ENCODE measurements at regions not wholly inside any gene's neighbourhood (a gene's known extent, or its start where the extent isn't known, plus 50 kb on each side); places are given as distances from the start of the nearest gene placed in this dataset.
"Not testable (repeated sequence)": the region's sequence is repeated elsewhere in the genome, so short reads cannot be mapped to it uniquely, and the experiment has no call there.

GRCh38 chr9:108397286-108397685, 458.5 kb downstream of the ACTL7B start:
- no peak for TF ChIP-seq CTCF (conservative IDR thresholded peaks at IDR 0.05; ENCODE audit: low read depth, low read length)
- Histone ChIP-seq H3K36me3 (ENCODE audit: insufficient read depth) (no peaks in the 10 kb centered on the region), H3K79me2 (ENCODE audit: insufficient read depth, low read depth) (no peaks in the 10 kb centered on the region), H3K4me2 (no peak overlapping the region), H3K4me1 (ENCODE audit: low read depth, poor library complexity, severe bottlenecking) (no peaks in the 10 kb centered on the region), H3K27ac (no peak overlapping the region), H2AFZ (ENCODE audit: low read depth) (no peak overlapping the region), H3K27me3 (ENCODE audit: insufficient read depth, low read depth) (no peaks in the 10 kb centered on the region), H3K4me3 (IDR thresholded peaks at IDR 0.05; ENCODE audit: insufficient read depth, low read depth, low read length) (no peak overlapping the region), H4K20me1 (ENCODE audit: insufficient read depth) (no peaks in the 10 kb centered on the region), H3K9ac (no peak overlapping the region)

DNA sequence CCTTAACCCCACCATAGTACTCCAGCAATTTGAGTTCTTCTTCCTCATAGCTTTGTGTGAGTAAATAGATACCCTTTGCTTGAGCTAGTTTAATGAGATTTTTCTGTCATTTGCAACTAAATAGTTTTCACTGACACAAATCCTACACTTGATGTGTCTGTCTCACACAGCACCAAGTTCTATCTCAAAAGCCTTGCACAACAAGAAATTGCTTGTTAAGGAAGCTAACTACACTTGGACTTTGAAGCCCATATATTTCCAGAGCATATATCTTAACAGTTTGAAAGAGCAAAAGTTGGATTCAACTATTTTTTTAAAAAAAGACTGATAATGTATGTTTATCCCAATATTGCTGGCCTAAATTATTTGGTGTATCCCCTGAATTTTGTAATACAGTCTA, 459.2 kb downstream of the ACTL7B start:
- H3K79me2 ChIP-seq (ENCODE audit: insufficient read depth, low read depth), result no peaks in the 10 kb centered on the region
- H3K4me2 ChIP-seq, result no peak overlapping the region
- no peak overlapping the region for H3K27ac ChIP-seq
- TF ChIP-seq CTCF (conservative IDR thresholded peaks at IDR 0.05; ENCODE audit: low read depth, low read length), result no peak
- H3K9ac ChIP-seq, result no peak overlapping the region
- no peak overlapping the region for H3K4me3 ChIP-seq (IDR thresholded peaks at IDR 0.05; ENCODE audit: insufficient read depth, low read depth, low read length)
- H4K20me1 ChIP-seq (ENCODE audit: insufficient read depth), result no peaks in the 10 kb centered on the region
- H3K27me3 ChIP-seq (ENCODE audit: insufficient read depth, low read depth), result no peaks in the 10 kb centered on the region
- H2AFZ ChIP-seq (ENCODE audit: low read depth), result no peak overlapping the region
- H3K36me3 ChIP-seq (ENCODE audit: insufficient read depth), result no peaks in the 10 kb centered on the region
- H3K4me1 ChIP-seq (ENCODE audit: low read depth, poor library complexity, severe bottlenecking), result no peaks in the 10 kb centered on the region

DNA sequence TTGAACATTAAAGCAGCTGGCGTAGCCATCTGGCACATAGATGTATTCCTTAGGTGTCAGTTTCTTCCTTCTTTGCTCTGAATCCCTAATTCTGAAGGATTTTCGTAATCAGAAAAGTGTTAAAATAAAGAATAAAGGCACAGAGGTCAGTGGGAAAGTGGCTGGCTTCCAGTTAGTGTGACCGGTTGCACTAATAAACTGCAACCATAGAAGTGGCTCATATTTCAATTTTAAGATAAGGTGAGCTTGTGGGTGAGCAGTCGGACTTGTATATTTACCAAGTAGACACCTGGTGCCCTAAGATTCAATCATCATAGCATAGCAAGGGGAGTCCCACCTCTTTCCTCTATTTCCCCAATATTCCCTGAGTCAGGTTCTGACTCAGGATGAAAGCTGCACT, 459.6 kb downstream of the ACTL7B start:
- no peaks in the 10 kb centered on the region for H3K27me3 ChIP-seq (ENCODE audit: insufficient read depth, low read depth)
- H4K20me1 ChIP-seq (ENCODE audit: insufficient read depth), result no peaks in the 10 kb centered on the region
- H2AFZ ChIP-seq (ENCODE audit: low read depth), result no peak overlapping the region
- no peak for TF ChIP-seq CTCF (conservative IDR thresholded peaks at IDR 0.05; ENCODE audit: low read depth, low read length)
- no peaks in the 10 kb centered on the region for H3K4me1 ChIP-seq (ENCODE audit: low read depth, poor library complexity, severe bottlenecking)
- no peak overlapping the region for H3K4me2 ChIP-seq
- no peak overlapping the region for H3K9ac ChIP-seq
- no peaks in the 10 kb centered on the region for H3K79me2 ChIP-seq (ENCODE audit: insufficient read depth, low read depth)
- no peak overlapping the region for H3K27ac ChIP-seq
- H3K4me3 ChIP-seq (IDR thresholded peaks at IDR 0.05; ENCODE audit: insufficient read depth, low read depth, low read length), result no peak overlapping the region
- no peaks in the 10 kb centered on the region for H3K36me3 ChIP-seq (ENCODE audit: insufficient read depth)

GRCh38 chr9:108395421-108395820, 460.4 kb downstream of the ACTL7B start:
- H3K4me2 ChIP-seq, result no peak overlapping the region
- no peaks in the 10 kb centered on the region for H3K79me2 ChIP-seq (ENCODE audit: insufficient read depth, low read depth)
- H3K36me3 ChIP-seq (ENCODE audit: insufficient read depth), result no peaks in the 10 kb centered on the region
- H3K4me1 ChIP-seq (ENCODE audit: low read depth, poor library complexity, severe bottlenecking), result no peaks in the 10 kb centered on the region
- H3K27ac ChIP-seq, result no peak overlapping the region
- H3K27me3 ChIP-seq (ENCODE audit: insufficient read depth, low read depth), result no peaks in the 10 kb centered on the region
- no peaks in the 10 kb centered on the region for H4K20me1 ChIP-seq (ENCODE audit: insufficient read depth)
- H3K9ac ChIP-seq, result no peak overlapping the region
- no peak overlapping the region for H3K4me3 ChIP-seq (IDR thresholded peaks at IDR 0.05; ENCODE audit: insufficient read depth, low read depth, low read length)
- no peak for TF ChIP-seq CTCF (conservative IDR thresholded peaks at IDR 0.05; ENCODE audit: low read depth, low read length)
- no peak overlapping the region for H2AFZ ChIP-seq (ENCODE audit: low read depth)

GRCh38 chr9:108394726-108395125, 461.1 kb downstream of the ACTL7B start:
- Histone ChIP-seq H3K4me1 (ENCODE audit: low read depth, poor library complexity, severe bottlenecking) (no peaks in the 10 kb centered on the region), H3K4me3 (IDR thresholded peaks at IDR 0.05; ENCODE audit: insufficient read depth, low read depth, low read length) (no peak overlapping the region), H3K79me2 (ENCODE audit: insufficient read depth, low read depth) (no peaks in the 10 kb centered on the region), H3K9ac (no peak overlapping the region), H3K36me3 (ENCODE audit: insufficient read depth) (no peaks in the 10 kb centered on the region), H4K20me1 (ENCODE audit: insufficient read depth) (no peaks in the 10 kb centered on the region), H3K4me2 (no peak overlapping the region), H3K27me3 (ENCODE audit: insufficient read depth, low read depth) (no peaks in the 10 kb centered on the region), H3K27ac (no peak overlapping the region), H2AFZ (ENCODE audit: low read depth) (no peak overlapping the region)
- no peak for TF ChIP-seq CTCF (conservative IDR thresholded peaks at IDR 0.05; ENCODE audit: low read depth, low read length)

DNA sequence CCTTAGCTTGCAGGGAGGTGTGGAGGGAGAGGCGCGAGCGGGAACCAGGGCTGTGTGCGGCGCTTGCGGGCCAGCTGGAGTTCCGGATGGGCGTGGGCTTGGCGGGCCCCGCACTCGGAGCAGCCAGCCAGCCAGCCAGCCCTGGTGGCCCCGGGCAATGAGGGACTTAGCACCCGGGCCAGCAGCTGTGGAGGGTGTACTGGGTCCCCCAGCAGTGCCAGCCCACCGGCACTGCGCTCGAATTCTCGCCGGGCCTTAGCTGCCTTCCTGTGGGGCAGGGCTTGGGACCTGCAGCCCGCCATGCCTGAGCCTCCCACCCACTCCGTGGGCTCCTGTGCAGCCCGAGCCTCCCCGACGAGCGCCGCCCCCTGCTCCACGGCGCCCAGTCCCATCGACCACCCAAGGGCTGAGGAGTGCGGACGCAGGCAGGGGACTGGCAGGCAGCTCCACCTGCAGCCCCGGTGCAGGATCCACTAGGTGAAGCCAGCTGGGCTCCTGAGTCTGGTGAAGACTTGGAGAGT, 462.2 kb downstream of the ACTL7B start:
- not testable (repeated sequence) for H3K4me1 ChIP-seq (ENCODE audit: low read depth, poor library complexity, severe bottlenecking); H3K27me3 ChIP-seq (ENCODE audit: insufficient read depth, low read depth); H3K27ac ChIP-seq; H2AFZ ChIP-seq (ENCODE audit: low read depth); H3K79me2 ChIP-seq (ENCODE audit: insufficient read depth, low read depth); H3K4me3 ChIP-seq (IDR thresholded peaks at IDR 0.05; ENCODE audit: insufficient read depth, low read depth, low read length); H3K4me2 ChIP-seq; H3K36me3 ChIP-seq (ENCODE audit: insufficient read depth); H4K20me1 ChIP-seq (ENCODE audit: insufficient read depth); H3K9ac ChIP-seq

Measured in KMS-11 (cell line).